A172 (cell line): ENCODE measurements at regions not wholly inside any gene's neighbourhood (a gene's known extent, or its start where the extent isn't known, plus 50 kb on each side); places are given as distances from the start of the nearest gene placed in this dataset.
"Not testable (repeated sequence)": the region's sequence is repeated elsewhere in the genome, so short reads cannot be mapped to it uniquely, and the experiment has no call there.

Experiments used
- DNase-seq: peaks from one replicate; pipeline ENCODE4 v3.0.0-alpha.2; 2015; ENCODE audit warnings: low spot score

- no peak for DNase-seq
Observed at GRCh38 chr10:56104487-56104886, 256.6 kb downstream of the ZWINT start.

GRCh38 chr10:56096226-56096517 lies 264.9 kb downstream of the ZWINT start:
- DNase-seq, result no peak

- DNase-seq, result no peak
Observed at GRCh38 chr10:56095506-56096225, 265.4 kb downstream of the ZWINT start.

- not testable (repeated sequence) for DNase-seq
Observed at GRCh38 chr10:56093645-56094044, 267.4 kb downstream of the ZWINT start.

GRCh38 chr10:56091872-56092271 lies 269.2 kb downstream of the ZWINT start:
- no peak for DNase-seq

- DNase-seq, result no peak
Observed at GRCh38 chr10:56090914-56091540, 270.0 kb downstream of the ZWINT start.

- no peak for DNase-seq
Observed at GRCh38 chr10:56085406-56086122, 275.5 kb downstream of the ZWINT start.

- no peak for DNase-seq
Observed at GRCh38 chr10:56082169-56082568, 278.9 kb downstream of the ZWINT start.

- no peak for DNase-seq
Observed at GRCh38 chr10:56068473-56069263, 292.4 kb downstream of the ZWINT start.

GRCh38 chr10:56068040-56068439 lies 293.0 kb downstream of the ZWINT start:
- no peak for DNase-seq

- DNase-seq, result no peak
Observed at GRCh38 chr10:56063642-56064041, 297.4 kb downstream of the ZWINT start.

GRCh38 chr10:56057860-56058259 lies 303.2 kb downstream of the ZWINT start:
- no peak for DNase-seq

GRCh38 chr10:56035489-56035888 lies 325.6 kb downstream of the ZWINT start:
- peak; percentile 75 for DNase-seq

- no peak for DNase-seq
Observed at GRCh38 chr10:56028298-56029132, 332.5 kb downstream of the ZWINT start.

- DNase-seq, result no peak
Observed at GRCh38 chr10:56012101-56012500, 349.0 kb downstream of the ZWINT start.

- DNase-seq, result no peak
Observed at GRCh38 chr10:56003555-56003954, 357.5 kb downstream of the ZWINT start.

- no peak for DNase-seq
Observed at GRCh38 chr10:55989188-55989587, 371.9 kb downstream of the ZWINT start.

- no peak for DNase-seq
Observed at GRCh38 chr10:55979203-55979602, 381.9 kb downstream of the ZWINT start.

GRCh38 chr10:55966101-55966500 lies 395.0 kb downstream of the ZWINT start:
- peak; percentile 5 for DNase-seq

- no peak for DNase-seq
Observed at GRCh38 chr10:55943403-55943802, 417.7 kb downstream of the ZWINT start.

GRCh38 chr10:55929291-55929690 lies 431.8 kb downstream of the ZWINT start:
- no peak for DNase-seq
